ENCODE measurements at regions not wholly inside any gene's neighbourhood (a gene's known extent, or its start where the extent isn't known, plus 50 kb on each side); places are given as distances from the start of the nearest gene placed in this dataset.

- TF ChIP-seq POLR2AphosphoS5 (IDR thresholded peaks at IDR 0.05; ENCODE audit: low read depth, low read length) (no peak), POLR2A (IDR thresholded peaks at IDR 0.05; ENCODE audit: low read depth, low read length) (no peak)
Observed at GRCh38 chr12:88998421-88998820, 353.9 kb downstream of the DUSP6 start.

Measured in GM12892 (cell line).